Body of pancreas (tissue), 4 donors: ENCODE measurements at regions not wholly inside any gene's neighbourhood (a gene's known extent, or its start where the extent isn't known, plus 50 kb on each side); places are given as distances from the start of the nearest gene placed in this dataset.

ENCODE experiments used
- ATAC-seq: fragments of 150-250 bp; one replicate; pipeline ENCODE4 v1.9.1; 2016
- DNase-seq, 4 donors: peaks; one replicate each; pipeline ENCODE4 v3.0.0-alpha.2; 2019
- H3K27ac ChIP-seq, 4 donors: fragments of 200-600 bp; sonication (generic); 1 replicate in 3 of 4; 2 replicates in 1 of 4; pipeline versions ENCODE4 v1.5.1 to v1.6.1; 2016 to 2019; ENCODE audit warnings: mild to moderate bottlenecking in 1 of 4, mixed read lengths in 1 of 4, moderate library complexity in 1 of 4
- H3K27me3 ChIP-seq, 2 donors: fragments of 200-600 bp; sonication (generic); one replicate each; pipeline ENCODE4 v1.6.0; 2016; ENCODE audit warnings: mild to moderate bottlenecking in 1 of 2
- H3K36me3 ChIP-seq, 2 donors: fragments of 200-600 bp; sonication (generic); replicated peaks in 1 of 2; 2 replicates each; pipeline ENCODE4 v1.5.1; 2016; ENCODE audit warnings: low read depth in 2 of 2; ENCODE audit not compliant: insufficient read depth in 1 of 2
- H3K4me1 ChIP-seq: fragments of 200-600 bp; sonication (generic); one replicate; pipeline ENCODE4 v1.6.0; 2016
- H3K4me3 ChIP-seq, 2 donors: fragments of 200-600 bp; sonication (generic); 1 replicate in 1 of 2; 2 replicates in 1 of 2; pipeline ENCODE4 v1.5.1; 2016 to 2019
- H3K9me3 ChIP-seq, 3 donors: fragments of 200-600 bp; sonication (generic); 1 replicate in 2 of 3; 2 replicates in 1 of 3; pipeline ENCODE4 v1.5.1; 2016
- CTCF ChIP-seq, 7 experiments: fragments of 450-650 bp in 4 of 7; fragments of 200-600 bp in 3 of 7; sonication (generic) in 3 of 7; IDR thresholded peaks; one replicate each; pipeline ENCODE4 v1.5.1; 2016 to 2019; ENCODE audit warnings: antibody characterized with exemption in 7 of 7
- POLR2A ChIP-seq, 3 donors: fragments of 450-650 bp; IDR thresholded peaks; one replicate each; pipeline ENCODE4 v1.6.1; 2016; ENCODE audit warnings: antibody characterized with exemption in 3 of 3, mild to moderate bottlenecking in 2 of 3
- WGBS, 2 donors: methylation state at CpG; one replicate each; pipeline ENCODE4 v1.1.5; 2017; 5-methylcytosine and 5-hydroxymethylcytosine counted together
- intact Hi-C: fragments of 100-400 bp; cut with DNase I; formaldehyde crosslinking; loops from one replicate; pipeline ENCODE4 v1.15.1; 2023

- TF ChIP-seq CTCF (IDR thresholded peaks at IDR 0.05) (no peak), POLR2A (IDR thresholded peaks at IDR 0.05) (no peak)
- Histone ChIP-seq H3K4me1 (no peaks in the 10 kb centered on the region), H3K4me3 (no peak overlapping the region), H3K36me3 (no peaks in the 10 kb centered on the region), H3K9me3 (no peaks in the 10 kb centered on the region), H3K27me3 (no peaks in the 10 kb centered on the region), H3K27ac (no peak overlapping the region)
- WGBS, 2 donors: 39 to 47% methylated on average over 7 of the region's 7 CpGs
- no peak for ATAC-seq
- no peak for DNase-seq
- intact Hi-C loops: no loop called here
Measured at GRCh38 chr6:139920027-139920775, 545.8 kb upstream of the CITED2 start.

GRCh38 chr6:139919107-139920026, 544.9 kb upstream of the CITED2 start:
- H3K4me1 ChIP-seq: no peaks in the 10 kb centered on the region
- no peak overlapping the region for H3K4me3 ChIP-seq
- no peaks in the 10 kb centered on the region for H3K36me3 ChIP-seq
- no peak overlapping the region for H3K27ac ChIP-seq
- no peaks in the 10 kb centered on the region for H3K9me3 ChIP-seq
- intact Hi-C loops: no loop called here
- no peaks in the 10 kb centered on the region for H3K27me3 ChIP-seq
- no peak for DNase-seq
- no peak for ATAC-seq
- TF ChIP-seq CTCF (IDR thresholded peaks at IDR 0.05) (no peak), POLR2A (IDR thresholded peaks at IDR 0.05) (no peak)
- WGBS, 2 donors: 75 to 78% methylated on average over 8 of the region's 8 CpGs

- WGBS, 2 donors: 75 to 89% methylated on average over 7 of the region's 7 CpGs
- intact Hi-C loops: no loop called here
- no peaks in the 10 kb centered on the region for H3K27me3 ChIP-seq
- H3K9me3 ChIP-seq: no peaks in the 10 kb centered on the region
- DNase-seq: no peak
- H3K27ac ChIP-seq: no peak overlapping the region
- TF ChIP-seq POLR2A (IDR thresholded peaks at IDR 0.05): no peak
- no peak for TF ChIP-seq CTCF (IDR thresholded peaks at IDR 0.05)
- no peaks in the 10 kb centered on the region for H3K36me3 ChIP-seq
- no peak overlapping the region for H3K4me3 ChIP-seq
- ATAC-seq: no peak
- H3K4me1 ChIP-seq: no peaks in the 10 kb centered on the region
Measured at GRCh38 chr6:139917951-139918630, 543.6 kb upstream of the CITED2 start.

GRCh38 chr6:139914910-139915309, 540.5 kb upstream of the CITED2 start:
- TF ChIP-seq POLR2A (IDR thresholded peaks at IDR 0.05) (no peak), CTCF (IDR thresholded peaks at IDR 0.05) (no peak)
- no peaks in the 10 kb centered on the region for H3K27me3 ChIP-seq
- H3K4me1 ChIP-seq: peaks cover 5% of the 10 kb centered on the region
- DNase-seq (no peak), ATAC-seq (no peak)
- no peak overlapping the region for H3K27ac ChIP-seq
- intact Hi-C loops: no loop called here
- H3K36me3 ChIP-seq: no peaks in the 10 kb centered on the region
- 66 to 81% methylated on average over 2 of the region's 2 CpGs for WGBS, 2 donors
- H3K4me3 ChIP-seq: no peak overlapping the region
- H3K9me3 ChIP-seq: no peaks in the 10 kb centered on the region
